Activated T-helper 1 cell treated with anti-CD3 and anti-CD28 coated beads, Interleukin-2, amount 50 U/mL, for 16 hours (primary cell): ENCODE measurements at regions not wholly inside any gene's neighbourhood (a gene's known extent, or its start where the extent isn't known, plus 50 kb on each side); places are given as distances from the start of the nearest gene placed in this dataset.
"Not testable (repeated sequence)": the region's sequence is repeated elsewhere in the genome, so short reads cannot be mapped to it uniquely, and the experiment has no call there.

ENCODE experiments used
- DNase-seq, 2 donors: peaks; one replicate each; pipeline ENCODE4 v3.0.0-alpha.2; 2020; ENCODE audit warnings: low read depth in 1 of 2, low spot score in 1 of 2

DNA sequence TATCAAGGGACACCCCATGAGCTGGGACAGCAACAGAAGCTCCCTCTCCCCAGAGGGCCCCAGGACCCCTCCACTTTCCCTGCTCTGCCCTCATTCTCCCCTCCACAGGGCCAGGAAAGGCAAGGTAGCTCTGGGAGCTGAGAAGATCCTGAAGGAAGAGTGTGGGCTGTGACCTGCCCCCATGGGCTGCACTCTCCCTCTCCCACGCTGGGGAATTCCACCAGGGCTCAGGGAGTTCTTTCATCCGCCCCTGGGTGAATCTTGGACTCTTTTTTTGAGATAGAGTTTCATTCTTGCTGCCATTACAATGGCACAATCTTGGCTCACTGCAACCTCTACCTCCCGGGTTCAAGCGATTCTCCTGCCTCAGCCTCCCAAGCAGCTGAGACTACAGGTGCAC lies 73.8 kb downstream of the C9orf50 start:
- DNase-seq = no peak

DNA sequence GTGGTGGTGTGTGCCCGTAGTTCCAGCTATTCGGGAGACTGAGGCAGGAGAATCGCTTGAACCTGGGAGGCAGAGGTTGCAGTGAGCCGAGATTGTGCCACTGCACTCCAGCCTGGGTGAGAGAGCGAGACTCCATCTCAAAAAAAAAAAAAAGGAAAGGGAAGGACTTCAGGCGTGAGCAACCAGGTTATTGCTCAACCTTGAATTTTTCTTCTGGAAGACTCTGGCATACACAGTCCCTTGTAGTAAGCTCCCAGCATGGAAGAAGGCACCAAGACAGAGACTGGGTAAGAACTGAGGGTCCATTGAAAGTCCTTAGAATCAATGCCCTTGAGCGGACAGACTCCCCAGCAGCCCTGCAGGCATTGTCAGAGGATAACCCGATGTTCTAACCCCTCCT lies 75.0 kb downstream of the C9orf50 start:
- DNase-seq = not testable (repeated sequence)

DNA sequence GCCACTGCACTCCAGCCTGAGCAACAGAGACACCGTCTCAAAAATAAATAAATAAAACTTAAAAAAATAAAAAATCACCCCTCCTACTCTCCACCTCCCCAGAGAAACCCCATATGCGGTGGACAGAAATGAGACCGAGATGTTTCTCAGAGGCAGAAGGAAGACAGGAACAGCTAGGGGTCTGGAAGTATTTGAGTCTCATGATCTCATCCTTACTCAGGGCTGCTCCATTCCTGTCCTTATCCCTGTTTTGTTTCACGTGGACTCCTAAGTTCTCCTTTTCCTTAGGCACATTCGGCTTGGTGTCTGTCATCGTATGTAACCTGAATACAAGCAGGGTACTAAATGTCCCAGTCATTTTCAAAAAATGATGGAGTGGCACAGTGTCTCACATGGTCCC lies 76.1 kb downstream of the C9orf50 start:
- no peak for DNase-seq

DNA sequence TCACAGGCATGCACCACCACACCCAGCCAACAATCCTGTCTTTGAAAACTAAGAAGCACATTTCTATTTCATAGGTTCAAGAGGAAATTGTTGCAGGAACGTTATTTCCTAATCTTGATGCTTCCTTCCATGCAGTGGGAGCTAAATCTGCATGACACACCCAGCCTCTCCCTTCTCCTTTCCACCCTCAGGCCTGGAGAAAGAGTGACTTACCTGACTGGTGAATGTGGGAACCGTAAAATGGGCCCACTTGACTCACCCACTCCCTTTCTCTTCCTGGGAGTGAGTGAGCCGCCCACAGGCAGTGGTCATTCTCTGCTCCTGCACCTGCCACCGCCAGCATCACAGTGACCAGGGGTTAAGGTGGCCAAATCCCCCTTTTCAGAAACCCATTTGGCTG lies 78.2 kb downstream of the C9orf50 start:
- no peak for DNase-seq

DNA sequence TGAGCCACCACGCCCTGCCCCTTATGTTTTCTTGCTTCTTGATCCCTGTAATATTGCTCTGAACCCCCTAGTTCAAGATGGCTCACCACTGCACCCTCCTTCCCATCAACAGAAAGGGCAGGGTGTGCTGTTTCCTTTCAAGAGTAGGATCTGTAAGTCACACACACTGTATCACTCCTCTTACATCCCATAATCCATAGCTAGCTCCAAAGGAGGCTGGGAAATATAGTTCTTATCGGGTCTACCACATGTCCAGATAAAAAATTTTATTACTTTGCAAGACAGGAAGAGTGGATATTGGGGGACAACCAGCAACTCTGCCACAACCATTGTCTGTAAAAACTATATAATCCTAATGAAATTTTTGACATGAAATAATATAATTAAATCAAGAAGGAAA lies 79.6 kb downstream of the C9orf50 start:
- DNase-seq = no peak

DNA sequence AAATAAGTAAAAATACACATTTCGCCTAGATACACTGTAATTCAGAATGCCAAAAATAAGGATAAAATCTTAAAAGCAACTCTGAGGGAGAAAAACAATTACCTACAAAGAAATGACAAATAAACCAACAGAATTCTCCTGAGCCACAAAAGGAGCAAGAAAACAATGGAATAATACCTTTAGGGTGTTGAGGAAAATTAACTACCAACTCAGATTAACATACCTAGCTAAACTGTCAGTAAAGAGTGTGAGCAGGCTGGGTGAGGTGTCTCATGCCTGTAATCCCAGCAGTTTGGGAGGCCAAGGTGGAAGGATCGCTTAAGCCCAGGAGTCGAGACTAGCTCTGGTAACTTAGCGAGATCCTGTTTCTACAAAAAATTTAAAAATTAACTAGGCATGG lies 81.5 kb downstream of the C9orf50 start:
- no peak for DNase-seq

DNA sequence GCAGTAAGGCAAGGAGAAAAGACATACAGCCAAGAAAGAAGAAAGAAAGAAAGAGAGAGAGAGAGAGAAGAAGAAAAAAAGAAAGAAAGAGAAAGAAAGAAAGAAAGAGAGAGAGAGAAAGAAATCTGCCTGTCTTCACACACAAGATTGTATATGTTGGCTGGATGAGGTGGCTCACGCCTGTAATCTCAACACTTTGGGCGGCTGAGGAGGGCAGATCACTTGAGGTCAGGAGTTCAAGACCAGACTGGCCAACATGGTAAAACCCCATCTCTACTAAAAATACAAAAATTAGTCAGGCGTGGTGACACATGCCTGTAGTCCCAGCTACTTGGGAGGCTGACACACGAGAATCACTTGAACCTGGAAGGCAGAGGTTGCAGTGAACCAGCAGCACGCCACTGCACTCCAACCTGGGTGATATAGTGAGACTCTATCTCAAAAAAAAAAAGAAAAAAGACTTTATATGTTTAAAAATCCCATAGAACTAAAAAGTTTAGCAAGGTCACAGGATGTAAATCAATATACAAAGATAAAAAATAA lies 89.0 kb downstream of the C9orf50 start:
- DNase-seq = not testable (repeated sequence)

DNA sequence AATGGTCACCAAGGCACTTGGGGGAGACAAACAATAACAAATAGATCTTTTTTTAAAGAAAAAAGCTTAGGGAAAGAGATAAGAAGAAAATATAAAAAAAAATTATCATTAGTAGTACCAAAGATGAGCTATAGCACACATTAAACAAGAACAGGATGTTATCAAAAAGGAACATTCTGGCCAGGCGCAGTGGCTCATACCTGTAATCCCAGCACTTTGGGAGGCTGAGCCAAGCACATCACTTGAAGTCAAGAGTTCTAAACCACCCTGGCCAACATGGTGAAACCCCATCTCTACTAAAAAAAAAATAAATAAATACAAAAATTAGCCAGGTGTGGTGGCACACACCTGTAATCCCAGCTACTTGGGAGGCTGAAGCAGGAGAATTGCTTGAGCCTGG lies 92.9 kb downstream of the C9orf50 start:
- DNase-seq = not testable (repeated sequence)

DNA sequence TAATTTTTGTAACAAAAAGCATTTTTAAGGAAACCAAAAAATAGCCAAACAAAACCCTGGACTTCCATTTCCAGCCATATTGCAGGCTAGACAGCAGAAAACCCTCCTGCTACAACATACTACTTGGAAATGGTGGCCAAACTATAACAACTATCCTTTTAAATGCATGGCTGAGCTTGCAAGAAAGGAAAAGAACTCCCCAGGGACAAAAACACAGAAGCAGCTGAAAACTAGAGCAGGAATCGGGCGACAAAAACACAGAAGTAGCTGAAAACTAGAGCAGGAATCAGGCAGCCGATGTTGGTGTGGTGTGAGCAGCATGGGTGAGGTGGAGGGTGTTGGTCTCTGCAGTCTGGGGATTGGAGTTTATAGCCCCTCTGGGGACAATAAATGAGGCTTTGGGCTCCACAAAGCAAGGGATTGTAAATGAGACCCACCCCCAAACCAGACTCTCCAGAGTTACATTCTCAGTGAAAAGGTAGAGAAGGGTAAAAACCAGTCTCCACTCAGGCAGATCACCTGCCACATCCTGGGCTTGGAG lies 95.2 kb downstream of the C9orf50 start:
- no peak for DNase-seq

DNA sequence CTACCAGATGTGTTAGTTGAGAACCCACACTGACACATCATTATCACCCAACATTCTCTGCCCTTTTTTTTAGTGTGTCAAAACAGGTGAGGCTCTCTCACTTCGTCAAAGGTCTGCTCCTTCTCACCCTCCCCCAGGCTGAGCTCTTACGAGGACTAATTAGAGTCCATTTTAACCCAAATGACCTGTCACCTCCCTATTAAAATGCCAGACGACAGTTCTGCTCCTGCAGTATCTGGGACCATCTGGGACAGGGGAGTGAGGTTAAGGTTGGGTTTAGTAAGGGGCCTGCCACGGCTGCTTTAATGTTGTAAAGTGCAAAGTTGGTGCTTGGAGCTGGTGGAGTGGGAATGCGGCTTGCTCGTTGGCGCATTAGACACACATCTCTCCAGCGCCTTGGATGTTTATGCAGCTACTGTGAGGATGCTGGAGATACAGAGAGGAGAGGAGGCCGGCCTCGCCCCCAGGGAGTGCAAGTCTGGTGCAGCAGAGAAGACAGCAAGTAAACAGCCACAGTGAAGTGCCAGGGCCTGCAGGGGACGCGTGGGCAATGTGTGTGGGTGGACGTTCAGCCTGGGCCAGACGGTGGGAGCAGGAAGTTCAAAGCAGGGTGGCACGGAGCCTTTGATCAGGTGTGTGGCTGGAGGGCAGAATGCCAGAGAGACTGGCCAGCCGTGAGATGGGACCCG lies 96.2 kb downstream of the C9orf50 start:
- no peak for DNase-seq

DNA sequence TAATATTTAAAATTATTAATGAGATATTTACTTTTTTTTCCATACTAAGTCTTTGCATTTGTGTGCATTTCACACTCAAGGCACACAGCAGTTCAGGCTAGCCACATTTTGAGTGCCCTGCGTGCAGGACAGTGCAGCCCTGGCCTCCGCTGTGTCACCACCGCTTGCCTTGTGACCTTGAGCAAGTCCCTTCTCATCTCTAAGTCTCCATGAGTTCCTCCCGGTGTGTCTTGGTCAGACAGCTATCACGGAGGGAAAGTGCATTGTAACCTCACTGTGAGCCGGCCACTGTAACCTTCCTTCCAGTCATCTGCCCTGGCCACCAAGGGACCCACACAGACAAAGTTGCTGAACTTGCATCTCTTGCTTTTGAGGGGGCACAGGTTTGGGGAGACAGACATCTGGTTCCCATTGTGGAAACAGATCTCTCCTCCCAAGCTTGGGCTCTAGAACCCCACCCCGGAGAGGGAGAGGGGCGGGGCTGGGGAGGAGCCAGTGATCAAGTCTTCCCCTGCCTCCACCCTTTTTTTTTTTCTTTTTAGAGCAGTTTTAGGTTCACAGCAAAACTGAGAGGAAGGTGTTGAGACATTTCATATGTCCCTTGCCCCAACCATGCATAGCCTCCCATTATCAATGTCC lies 96.8 kb downstream of the C9orf50 start:
- no peak for DNase-seq

DNA sequence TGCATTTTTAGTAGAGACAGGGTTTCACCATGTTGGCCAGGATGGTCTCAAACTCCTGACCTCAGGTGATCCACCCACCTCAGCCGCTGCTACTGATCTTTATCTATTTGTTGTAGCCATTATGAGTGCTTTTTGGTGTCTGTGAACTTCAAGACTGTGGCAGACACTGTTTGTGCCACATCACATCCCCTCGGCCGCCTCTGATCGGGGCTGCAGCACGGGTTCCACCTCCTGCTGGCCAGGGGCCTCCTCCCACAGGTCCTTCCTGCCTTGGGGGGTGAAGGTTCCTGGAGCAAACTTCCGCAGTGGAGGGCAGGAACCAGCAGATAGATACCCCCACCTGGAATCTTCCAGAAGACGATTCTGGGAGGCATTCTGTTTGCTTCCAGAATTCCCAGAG lies 98.5 kb downstream of the C9orf50 start:
- DNase-seq = no peak

DNA sequence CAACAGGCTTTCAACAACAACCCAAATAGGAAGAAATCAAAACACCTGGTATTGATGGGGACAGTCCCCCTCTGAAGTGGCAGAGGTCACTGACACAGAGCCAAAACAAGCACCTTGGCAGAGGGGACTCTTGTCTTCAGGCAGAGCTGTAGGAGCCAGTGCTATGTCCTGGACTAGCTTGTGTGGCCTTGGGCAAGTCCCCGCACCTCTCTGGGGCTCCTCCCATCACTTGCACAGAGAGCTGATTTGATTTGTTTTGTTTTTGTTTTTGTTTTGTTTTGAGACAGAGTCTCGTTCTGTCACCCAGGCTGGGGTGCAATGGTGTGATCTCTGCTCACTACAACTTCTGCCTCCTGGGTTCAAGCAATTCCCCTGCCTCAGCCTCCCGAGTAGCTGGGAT lies 100.8 kb downstream of the C9orf50 start:
- no peak for DNase-seq

DNA sequence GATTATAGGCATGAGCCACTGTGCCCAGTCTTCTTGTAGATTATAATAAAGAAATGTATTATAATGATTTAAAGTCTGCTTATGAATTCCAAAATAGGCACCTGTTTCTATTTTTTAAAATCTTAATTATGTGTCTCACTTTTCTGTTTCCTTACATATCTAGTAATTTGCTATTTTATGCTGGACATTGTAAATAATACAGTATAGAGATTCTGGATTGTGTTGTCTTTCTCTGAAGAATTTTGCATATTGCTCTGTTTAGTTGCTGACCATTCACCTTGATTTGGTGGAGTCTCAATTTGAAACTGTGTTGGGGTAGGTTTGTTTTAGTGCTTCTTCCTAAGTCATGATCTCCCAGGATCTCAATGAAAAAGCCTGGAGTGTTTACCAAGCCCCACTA lies 102.8 kb downstream of the C9orf50 start:
- no peak for DNase-seq

DNA sequence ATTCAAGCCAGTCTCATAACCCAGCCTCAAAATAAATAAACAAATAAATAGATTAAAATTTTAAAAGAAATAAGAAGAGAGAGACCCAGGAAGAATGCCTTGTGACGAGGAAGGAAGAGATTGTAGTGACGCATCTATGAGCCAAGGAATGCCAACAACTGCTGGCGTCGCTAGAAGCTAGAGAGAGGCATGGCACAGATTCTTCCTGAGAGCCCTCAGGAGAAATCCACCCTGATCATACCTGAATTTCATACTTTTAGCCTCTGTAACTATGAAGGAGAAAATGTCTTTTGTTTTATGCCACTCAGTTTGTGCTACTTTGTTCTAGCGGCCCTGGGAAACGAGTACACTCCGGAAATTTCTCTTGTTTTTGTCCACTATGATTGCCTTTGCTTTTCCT lies 103.9 kb downstream of the C9orf50 start:
- no peak for DNase-seq

DNA sequence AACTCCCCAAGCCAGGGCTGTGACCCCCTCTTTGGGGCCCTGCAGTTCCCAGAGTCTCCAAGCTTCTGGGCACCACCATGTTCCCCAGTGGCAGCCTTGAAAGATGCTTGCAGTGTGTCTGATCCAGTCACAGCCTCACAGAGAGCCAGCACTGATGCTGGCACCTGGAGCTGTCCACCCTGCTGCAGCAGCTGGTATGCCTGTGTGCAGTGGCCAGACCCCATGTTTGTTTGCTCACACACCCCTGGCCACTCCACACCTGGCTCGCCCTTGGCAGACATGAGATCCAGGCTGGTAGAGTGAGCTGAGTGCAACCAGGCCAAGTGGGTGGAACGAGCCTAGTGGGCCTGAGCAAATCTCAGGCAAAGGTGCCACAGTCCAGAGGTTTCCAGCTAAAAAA lies 106.0 kb downstream of the C9orf50 start:
- DNase-seq = no peak

DNA sequence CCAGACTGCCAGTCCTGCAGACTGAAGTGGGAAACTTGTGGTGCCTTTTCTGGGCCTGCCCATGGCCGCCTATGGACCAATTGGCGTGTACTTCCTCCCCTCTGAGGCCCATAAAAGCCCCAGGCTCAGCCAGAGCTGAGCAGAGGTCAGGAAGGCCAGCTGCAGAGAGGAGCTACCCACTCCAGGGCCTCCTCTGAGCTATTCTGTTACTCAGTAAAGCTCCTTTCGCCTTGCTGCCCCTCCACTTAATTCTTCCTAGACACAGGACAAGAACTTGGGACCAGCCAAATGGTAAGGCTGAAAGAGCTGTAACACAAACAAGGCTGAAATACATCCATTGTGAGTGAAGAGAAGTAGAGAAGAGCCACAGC lies 106.4 kb downstream of the C9orf50 start:
- no peak for DNase-seq

DNA sequence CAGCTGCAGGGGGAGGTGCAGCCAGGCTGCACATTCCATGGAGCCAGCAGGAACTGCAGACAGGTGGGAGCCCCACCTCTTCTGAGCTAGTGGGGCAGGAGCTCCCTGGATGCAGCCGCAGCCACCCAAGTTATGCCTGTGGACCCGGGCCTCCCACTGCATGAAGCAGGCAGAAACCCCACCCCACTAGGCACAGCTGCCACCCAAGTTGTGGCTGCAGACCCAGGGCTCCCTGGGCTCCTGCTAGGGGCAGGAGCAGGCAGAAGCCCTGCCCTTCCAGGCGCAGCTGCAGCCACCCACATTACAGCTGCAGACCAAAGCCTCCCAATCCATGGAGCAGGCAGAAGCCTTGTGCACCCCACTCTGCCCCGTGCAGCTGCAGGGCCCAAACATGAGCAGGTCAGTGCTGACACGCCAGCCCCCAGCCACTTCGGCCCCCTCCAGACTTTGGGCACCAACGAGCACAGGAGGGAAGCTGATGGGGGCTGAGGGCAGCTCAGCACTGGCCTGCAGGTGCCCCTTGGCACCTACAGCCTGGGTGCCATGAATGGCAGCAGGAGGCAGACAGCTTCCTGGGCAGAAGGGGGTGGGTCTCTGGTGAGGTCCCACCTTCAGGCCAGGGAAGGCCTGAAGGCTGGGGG lies 106.9 kb downstream of the C9orf50 start:
- no peak for DNase-seq

DNA sequence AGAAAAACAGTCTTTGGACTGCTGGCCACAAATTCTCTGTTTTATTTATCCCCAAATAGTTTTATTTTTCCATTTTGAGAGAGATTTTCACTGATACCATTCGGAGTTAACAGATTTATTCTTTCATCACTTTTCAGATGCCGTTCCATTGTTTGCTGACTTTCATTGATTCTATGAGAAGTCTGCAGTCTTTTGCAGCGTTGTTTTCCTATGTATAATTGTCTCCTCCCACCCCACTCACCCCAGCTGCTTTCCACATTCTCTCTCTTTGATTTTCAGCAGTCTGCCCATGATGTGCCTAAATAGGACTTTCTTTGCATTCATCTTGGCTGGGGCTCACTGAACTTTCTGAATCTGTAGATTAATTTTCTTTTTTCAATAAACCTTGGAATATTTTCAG lies 107.6 kb downstream of the C9orf50 start:
- no peak for DNase-seq

DNA sequence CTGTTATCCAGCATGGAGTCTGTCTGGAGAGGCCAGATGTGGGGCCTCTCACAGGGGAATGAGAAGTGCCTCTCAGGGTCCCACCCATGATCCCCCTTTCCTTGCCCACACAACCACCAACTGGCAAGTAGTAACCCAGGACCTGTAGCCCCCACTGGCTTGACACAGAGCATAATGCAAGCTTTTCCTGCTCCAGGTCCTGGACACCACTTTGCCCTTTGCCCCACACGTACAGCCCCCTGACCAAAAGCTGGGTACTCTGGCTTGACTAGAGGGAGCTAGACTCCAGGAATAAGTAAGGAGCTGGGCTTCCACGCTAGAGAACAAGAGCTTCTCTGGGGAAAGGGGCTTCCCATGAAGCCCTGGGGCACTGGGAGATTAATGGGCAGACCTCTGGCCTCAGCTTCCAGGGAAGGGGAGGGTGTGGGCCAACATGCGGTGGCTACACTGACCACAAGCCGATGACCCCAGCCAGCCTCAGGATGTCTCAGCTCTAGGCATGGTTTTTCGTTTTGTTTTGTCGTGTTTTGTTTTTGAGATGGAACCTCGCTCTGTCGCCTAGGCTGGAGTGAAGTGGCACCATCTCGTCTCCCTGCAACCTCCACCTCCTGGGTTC lies 109.5 kb downstream of the C9orf50 start:
- no peak for DNase-seq

DNA sequence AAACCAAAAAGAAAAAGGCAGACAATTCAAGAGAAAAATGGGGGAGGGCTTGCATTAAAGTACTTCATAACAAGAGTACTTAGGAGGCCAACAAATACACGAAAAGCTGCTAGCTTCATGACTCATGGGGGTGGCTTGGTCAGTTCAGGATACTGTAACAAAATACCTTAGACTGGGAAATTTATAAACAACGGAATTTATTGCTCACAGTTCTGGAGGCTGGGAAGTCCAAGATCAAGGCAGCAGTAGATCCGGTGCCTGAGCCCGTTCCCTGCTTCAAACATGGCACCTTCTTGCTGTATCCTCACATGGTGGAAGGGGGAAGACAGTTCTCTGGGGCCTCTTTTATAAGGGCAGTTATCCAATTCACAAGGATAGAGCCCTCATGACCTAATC lies 111.4 kb downstream of the C9orf50 start:
- DNase-seq = no peak

DNA sequence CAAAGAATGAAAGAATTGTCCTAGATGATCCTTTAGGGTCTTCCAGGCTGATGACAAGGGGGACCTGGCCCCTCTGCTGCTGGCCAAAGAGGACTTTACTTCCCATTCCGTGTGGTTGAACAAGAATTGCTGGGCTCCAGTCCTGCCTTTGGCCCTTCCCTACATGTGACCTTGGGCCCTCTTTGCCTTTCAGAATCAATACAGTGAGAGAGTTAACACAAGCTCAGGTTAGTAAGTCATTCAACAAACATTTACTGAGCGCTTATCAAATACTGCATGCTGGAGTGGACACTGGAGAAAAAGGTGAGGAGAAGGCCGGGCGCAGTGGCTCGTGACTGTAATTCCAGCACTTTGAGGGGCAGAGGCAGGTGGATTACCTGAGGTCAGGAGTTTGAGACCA lies 113.1 kb downstream of the C9orf50 start:
- DNase-seq = no peak
